Smooth muscle cell (in vitro differentiated cells): ENCODE measurements at regions not wholly inside any gene's neighbourhood (a gene's known extent, or its start where the extent isn't known, plus 50 kb on each side); places are given as distances from the start of the nearest gene placed in this dataset.

Experiments
- DNase-seq: peaks from one replicate; lab custom pipeline; 2025; ENCODE audit not compliant: unreplicated experiment; lab: John Stamatoyannopoulos, UW
- H2AFZ ChIP-seq: fragments of 200-600 bp; sonication (generic); 2 replicates; pipeline ENCODE4 v1.6.0; 2016; ENCODE audit warnings: antibody characterized with exemption, low read depth, mild to moderate bottlenecking
- H3F3A ChIP-seq: fragments of 200-600 bp; sonication (generic); 2 replicates; pipeline ENCODE4 v1.6.0; 2017; ENCODE audit warnings: antibody characterized with exemption, low read depth
- H3K27ac ChIP-seq: fragments of 200-600 bp; sonication (generic); 2 replicates; pipeline ENCODE4 v1.5.1; 2016; ENCODE audit warnings: low read depth, mild to moderate bottlenecking
- H3K27me3 ChIP-seq: fragments of 200-600 bp; sonication (generic); 2 replicates; pipeline ENCODE4 v1.6.1; 2016; ENCODE audit warnings: low read depth, mild to moderate bottlenecking
- H3K36me3 ChIP-seq: fragments of 200-600 bp; sonication (generic); 2 replicates; pipeline ENCODE4 v1.5.1; 2016; ENCODE audit warnings: low read depth
- H3K4me1 ChIP-seq: fragments of 200-600 bp; sonication (generic); 2 replicates; pipeline ENCODE4 v1.5.1; 2016; ENCODE audit warnings: low read depth
- H3K4me2 ChIP-seq: fragments of 200-600 bp; sonication (generic); 2 replicates; pipeline ENCODE4 v1.6.0; 2016; ENCODE audit warnings: mild to moderate bottlenecking
- H3K4me3 ChIP-seq: fragments of 200-600 bp; sonication (generic); 2 replicates; pipeline ENCODE4 v1.5.1; 2016; ENCODE audit warnings: mild to moderate bottlenecking
- H3K79me2 ChIP-seq: fragments of 200-600 bp; sonication (generic); 2 replicates; pipeline ENCODE4 v1.6.0; 2016; ENCODE audit warnings: low read depth, mild to moderate bottlenecking
- H3K9ac ChIP-seq: fragments of 200-600 bp; sonication (generic); 2 replicates; pipeline ENCODE4 v1.6.0; 2016; ENCODE audit warnings: low read depth
- H3K9me3 ChIP-seq: fragments of 200-600 bp; sonication (generic); replicated peaks from 2 replicates; pipeline ENCODE4 v1.5.1; 2016; ENCODE audit warnings: low read depth
- H4K20me1 ChIP-seq: fragments of 200-600 bp; sonication (generic); 2 replicates; pipeline ENCODE4 v1.6.0; 2016; ENCODE audit warnings: low read depth
- CTCF ChIP-seq: fragments of 200-600 bp; sonication (generic); IDR thresholded peaks from 2 replicates; pipeline ENCODE4 v1.5.1; 2017; ENCODE audit warnings: borderline replicate concordance, mild to moderate bottlenecking, antibody characterized with exemption; ENCODE audit not compliant: insufficient read depth, poor library complexity, severe bottlenecking
- WGBS: methylation state at CpG from one replicate; pipeline ENCODE4 v1.1.7; 2016; ENCODE audit warnings: low lambda C conversion rate; 5-methylcytosine and 5-hydroxymethylcytosine counted together

GRCh38 chr15:34682674-34683073 lies 72.1 kb downstream of the GJD2 start:
- H3K27me3 ChIP-seq = no peaks in the 10 kb centered on the region
- no peak overlapping the region for H3K4me3 ChIP-seq
- DNase-seq = no peak
- 83% methylated on average over 5 of the region's 5 CpGs for WGBS
- no peak for TF ChIP-seq CTCF
- no peaks in the 10 kb centered on the region for H3K79me2 ChIP-seq
- H3K4me2 ChIP-seq = no peak overlapping the region
- no peaks in the 10 kb centered on the region for H4K20me1 ChIP-seq
- no peaks in the 10 kb centered on the region for H3K36me3 ChIP-seq
- no peak overlapping the region for H2AFZ ChIP-seq
- no peaks in the 10 kb centered on the region for H3K4me1 ChIP-seq
- H3K9ac ChIP-seq = no peak overlapping the region
- H3F3A ChIP-seq = no peaks in the 10 kb centered on the region
- no peak overlapping the region for H3K27ac ChIP-seq
- H3K9me3 ChIP-seq = no peaks in the 10 kb centered on the region

- H3F3A ChIP-seq = no peaks in the 10 kb centered on the region
- no peaks in the 10 kb centered on the region for H4K20me1 ChIP-seq
- H3K4me3 ChIP-seq = no peak overlapping the region
- H3K4me2 ChIP-seq = no peak overlapping the region
- H2AFZ ChIP-seq = no peak overlapping the region
- WGBS = 73% methylated on average over 1 of the region's 1 CpG
- no peak overlapping the region for H3K9ac ChIP-seq
- no peaks in the 10 kb centered on the region for H3K4me1 ChIP-seq
- peaks cover 5% of the 10 kb centered on the region for H3K27me3 ChIP-seq
- no peaks in the 10 kb centered on the region for H3K79me2 ChIP-seq
- H3K36me3 ChIP-seq = no peaks in the 10 kb centered on the region
- no peak for DNase-seq
- H3K9me3 ChIP-seq = no peaks in the 10 kb centered on the region
- TF ChIP-seq CTCF = no peak
- no peak overlapping the region for H3K27ac ChIP-seq
These were observed 75.5 kb downstream of the GJD2 start for GRCh38 chr15:34679291-34679690.

- H3K36me3 ChIP-seq = no peaks in the 10 kb centered on the region
- H3K9me3 ChIP-seq = no peaks in the 10 kb centered on the region
- H3K4me2 ChIP-seq = no peak overlapping the region
- 95% methylated on average over 1 of the region's 1 CpG for WGBS
- no peaks in the 10 kb centered on the region for H3F3A ChIP-seq
- H3K27me3 ChIP-seq = peaks cover 31% of the 10 kb centered on the region
- no peaks in the 10 kb centered on the region for H3K79me2 ChIP-seq
- no peaks in the 10 kb centered on the region for H3K4me1 ChIP-seq
- no peak for TF ChIP-seq CTCF
- no peak overlapping the region for H3K9ac ChIP-seq
- no peaks in the 10 kb centered on the region for H4K20me1 ChIP-seq
- H2AFZ ChIP-seq = no peak overlapping the region
- no peak overlapping the region for H3K27ac ChIP-seq
- H3K4me3 ChIP-seq = no peak overlapping the region
- no peak for DNase-seq
These were observed 81.6 kb downstream of the GJD2 start for GRCh38 chr15:34673241-34673640.

GRCh38 chr15:34665498-34666116 lies 82.2 kb upstream of the GOLGA8B start:
- TF ChIP-seq CTCF = no peak
- Histone ChIP-seq H3K27me3 (peaks cover 25% of the 10 kb centered on the region), H3K27ac (no peak overlapping the region), H3K9me3 (no peaks in the 10 kb centered on the region), H3K4me3 (no peak overlapping the region), H4K20me1 (no peaks in the 10 kb centered on the region), H3K36me3 (no peaks in the 10 kb centered on the region), H3F3A (no peaks in the 10 kb centered on the region), H3K79me2 (no peaks in the 10 kb centered on the region), H3K9ac (no peak overlapping the region), H3K4me1 (no peaks in the 10 kb centered on the region), H2AFZ (peak overlapping the region; percentile 36), H3K4me2 (no peak overlapping the region)
- DNase-seq = no peak
- WGBS = 58% methylated on average over 5 of the region's 5 CpGs
